Bronchial epithelial cell (primary cell): ENCODE measurements at regions not wholly inside any gene's neighbourhood (a gene's known extent, or its start where the extent isn't known, plus 50 kb on each side); places are given as distances from the start of the nearest gene placed in this dataset.

Experiments
- DNase-seq: peaks from one replicate; pipeline ENCODE4 v3.0.0-alpha.2; 2010; ENCODE audit warnings: low read depth
- FAIRE-seq: peaks from 2 replicates; lab custom pipeline; 2011; peaks lifted over from hg19 to GRCh38; lab: Jason Lieb, UNC
- H3K27me3 ChIP-seq: 2 replicates; pipeline ENCODE4 v1.5.1; 2011; ENCODE audit warnings: low read length; ENCODE audit not compliant: control insufficient read depth, insufficient read depth
- H3K36me3 ChIP-seq: 2 replicates; pipeline ENCODE4 v1.5.1; 2011; ENCODE audit warnings: low read length; ENCODE audit not compliant: control insufficient read depth, insufficient read depth
- H3K4me3 ChIP-seq: 2 replicates; pipeline ENCODE4 v1.5.1; 2011; ENCODE audit warnings: mild to moderate bottlenecking, low read depth, low read length, control low read depth
- CTCF ChIP-seq: IDR thresholded peaks from 2 replicates; pipeline ENCODE4 v1.5.1; 2011; ENCODE audit warnings: mild to moderate bottlenecking, moderate library complexity, low read length, control low read depth, inconsistent platforms; ENCODE audit not compliant: insufficient read depth, severe bottlenecking

- H3K4me3 ChIP-seq: no peak overlapping the region
- no peaks in the 10 kb centered on the region for H3K36me3 ChIP-seq
- no peaks in the 10 kb centered on the region for H3K27me3 ChIP-seq
- no peak for DNase-seq
- no peak for FAIRE-seq
- TF ChIP-seq CTCF: no peak
Observed at GRCh38 chr3:74711913-74712512, 97.6 kb upstream of the CNTN3 start.

- Histone ChIP-seq H3K36me3 (no peaks in the 10 kb centered on the region), H3K4me3 (no peak overlapping the region), H3K27me3 (no peaks in the 10 kb centered on the region)
- no peak for DNase-seq
- FAIRE-seq: no peak
- no peak for TF ChIP-seq CTCF
Observed at GRCh38 chr3:74709951-74710350, 95.5 kb upstream of the CNTN3 start.

- no peak for FAIRE-seq
- no peak for TF ChIP-seq CTCF
- Histone ChIP-seq H3K27me3 (no peaks in the 10 kb centered on the region), H3K36me3 (no peaks in the 10 kb centered on the region), H3K4me3 (no peak overlapping the region)
- no peak for DNase-seq
Observed at GRCh38 chr3:74693696-74694393, 79.4 kb upstream of the CNTN3 start.

- no peaks in the 10 kb centered on the region for H3K27me3 ChIP-seq
- no peak for FAIRE-seq
- no peak for DNase-seq
Observed at GRCh38 chr3:74693251-74693650, 78.8 kb upstream of the CNTN3 start.

GRCh38 chr3:74691946-74692345 is 77.5 kb upstream of the CNTN3 start:
- no peak for TF ChIP-seq CTCF
- FAIRE-seq (no peak), DNase-seq (no peak)
- no peaks in the 10 kb centered on the region for H3K36me3 ChIP-seq
- no peaks in the 10 kb centered on the region for H3K27me3 ChIP-seq
- H3K4me3 ChIP-seq: no peak overlapping the region

More at GRCh38 chr3:74693251-74693650, 78.8 kb upstream of the CNTN3 start:
- Histone ChIP-seq H3K4me3 (no peak overlapping the region), H3K36me3 (no peaks in the 10 kb centered on the region)
- TF ChIP-seq CTCF: no peak
